Activated naive CD4-positive, alpha-beta T cell treated with anti-CD3 and anti-CD28 coated beads for 36 hours (primary cell): ENCODE measurements at regions not wholly inside any gene's neighbourhood (a gene's known extent, or its start where the extent isn't known, plus 50 kb on each side); places are given as distances from the start of the nearest gene placed in this dataset.

Source experiments
- CTCF ChIA-PET: fragments of 350-600 bp; sonication (Branson Sonifier 250); formaldehyde crosslinking; loops from one replicate; lab custom pipeline; 2021; ENCODE audit warnings: antibody characterized with exemption; lab: Charles Lee
- DNase-seq: peaks from one replicate; pipeline ENCODE4 v3.0.0-alpha.2; 2020
- H3K27ac Mint-ChIP-seq: one replicate; pipeline ENCODE4 v1.8.0; 2021; ENCODE audit warnings: mild to moderate bottlenecking, mixed read lengths
- H3K27me3 Mint-ChIP-seq: one replicate; pipeline ENCODE4 v1.8.0; 2021; ENCODE audit warnings: low read depth, mixed read lengths
- H3K36me3 Mint-ChIP-seq: one replicate; pipeline ENCODE4 v1.8.0; 2021; ENCODE audit warnings: low read depth, mixed read lengths
- H3K4me1 Mint-ChIP-seq: one replicate; pipeline ENCODE4 v1.8.0; 2021; ENCODE audit warnings: low read depth, mixed read lengths
- H3K4me3 Mint-ChIP-seq: one replicate; pipeline ENCODE4 v1.8.0; 2021; ENCODE audit warnings: mild to moderate bottlenecking, moderate library complexity, mixed read lengths
- H3K9me3 Mint-ChIP-seq: one replicate; pipeline ENCODE4 v1.8.0; 2021; ENCODE audit warnings: mixed read lengths
- intact Hi-C: fragments of 100-400 bp; cut with micrococcal nuclease; formaldehyde crosslinking; loops from one replicate; pipeline ENCODE4 v1.15.1; 2023

DNA sequence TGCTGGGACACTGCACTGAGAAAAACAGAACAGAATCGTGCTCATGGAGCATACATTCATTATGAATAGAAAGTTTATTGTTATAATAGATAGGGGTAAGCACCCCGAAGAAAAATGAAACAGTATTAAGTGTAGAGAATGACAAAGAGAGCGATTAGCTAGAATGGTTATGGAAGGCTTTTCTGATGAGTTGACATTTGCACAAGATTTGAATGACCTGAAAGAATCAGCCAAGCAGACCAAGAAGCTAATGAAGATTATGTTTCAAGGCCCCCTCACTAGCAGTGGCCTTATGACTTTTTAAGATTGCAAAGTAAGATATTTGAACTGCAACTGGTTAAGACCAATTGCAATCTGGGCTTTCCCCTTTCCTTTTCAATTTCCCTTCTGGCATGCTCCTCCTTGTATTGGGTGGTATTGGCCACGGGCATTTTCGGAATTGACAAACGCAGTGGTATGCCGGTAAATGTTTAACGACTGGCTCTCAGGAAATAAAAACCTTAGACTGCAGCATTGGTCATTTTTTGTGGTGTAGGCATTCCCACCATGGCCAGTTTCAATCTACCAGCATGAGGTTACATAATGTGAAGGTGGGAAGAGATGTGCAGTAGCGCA is 120.0 kb upstream of the CITED2 start:
- H3K36me3 Mint-ChIP-seq, result peaks cover 2% of the 10 kb centered on the region
- no peaks in the 10 kb centered on the region for H3K9me3 Mint-ChIP-seq
- peaks cover 6% of the 10 kb centered on the region for H3K4me1 Mint-ChIP-seq
- intact Hi-C loops, result no loop called here
- H3K4me3 Mint-ChIP-seq, result no peak overlapping the region
- H3K27ac Mint-ChIP-seq, result no peak overlapping the region
- CTCF ChIA-PET, result no interaction called here
- H3K27me3 Mint-ChIP-seq, result no peaks in the 10 kb centered on the region
- no peak for DNase-seq

DNA sequence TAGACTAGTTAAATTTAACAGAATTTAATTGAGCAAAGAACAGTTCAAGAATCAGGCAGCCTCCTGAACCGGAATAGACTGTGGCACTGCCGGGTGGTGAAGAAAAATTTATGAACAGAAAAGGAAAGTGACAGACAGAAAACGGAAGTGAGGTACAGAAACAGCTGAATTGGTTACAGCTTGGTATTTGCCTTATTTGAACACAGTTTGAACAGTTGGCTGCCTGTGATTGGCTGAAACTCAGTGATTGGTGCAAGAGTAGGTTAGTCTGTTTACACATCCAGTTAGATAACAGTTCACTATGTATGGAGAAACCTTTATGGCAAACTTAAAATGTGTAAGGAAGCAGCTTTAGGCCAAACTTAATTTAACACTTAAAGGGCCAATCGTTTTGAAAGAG is 116.0 kb upstream of the CITED2 start:
- DNase-seq, result peak; percentile 39
- CTCF ChIA-PET, result no interaction called here
- H3K4me1 Mint-ChIP-seq, result peaks cover 6% of the 10 kb centered on the region
- H3K36me3 Mint-ChIP-seq, result peaks cover 2% of the 10 kb centered on the region
- intact Hi-C loops, result no loop called here
- peak overlapping the region; percentile 42 for H3K27ac Mint-ChIP-seq
- no peaks in the 10 kb centered on the region for H3K27me3 Mint-ChIP-seq
- no peak overlapping the region for H3K4me3 Mint-ChIP-seq
- H3K9me3 Mint-ChIP-seq, result no peaks in the 10 kb centered on the region

DNA sequence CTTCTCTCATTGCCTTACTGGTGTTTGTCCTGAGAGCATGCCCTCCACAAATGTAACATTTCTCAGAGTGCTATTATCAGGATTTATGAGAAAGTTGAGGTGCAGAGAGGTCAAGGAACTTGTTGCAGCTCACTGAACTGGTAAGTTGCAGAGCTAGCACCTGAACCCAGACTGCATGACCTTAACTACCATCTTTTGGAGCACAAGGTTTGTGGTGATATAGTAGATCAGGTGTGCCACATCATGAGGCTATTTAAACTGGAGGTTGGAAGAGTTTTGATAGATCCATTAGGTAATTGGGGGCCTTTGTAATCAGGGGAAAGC is 112.0 kb upstream of the CITED2 start:
- CTCF ChIA-PET, result no interaction called here
- Mint-ChIP-seq H3K27ac (no peak overlapping the region), H3K27me3 (no peaks in the 10 kb centered on the region), H3K4me3 (no peak overlapping the region), H3K4me1 (peaks cover 6% of the 10 kb centered on the region), H3K36me3 (peaks cover 2% of the 10 kb centered on the region), H3K9me3 (no peaks in the 10 kb centered on the region)
- no peak for DNase-seq
- intact Hi-C loops, result no loop called here

DNA sequence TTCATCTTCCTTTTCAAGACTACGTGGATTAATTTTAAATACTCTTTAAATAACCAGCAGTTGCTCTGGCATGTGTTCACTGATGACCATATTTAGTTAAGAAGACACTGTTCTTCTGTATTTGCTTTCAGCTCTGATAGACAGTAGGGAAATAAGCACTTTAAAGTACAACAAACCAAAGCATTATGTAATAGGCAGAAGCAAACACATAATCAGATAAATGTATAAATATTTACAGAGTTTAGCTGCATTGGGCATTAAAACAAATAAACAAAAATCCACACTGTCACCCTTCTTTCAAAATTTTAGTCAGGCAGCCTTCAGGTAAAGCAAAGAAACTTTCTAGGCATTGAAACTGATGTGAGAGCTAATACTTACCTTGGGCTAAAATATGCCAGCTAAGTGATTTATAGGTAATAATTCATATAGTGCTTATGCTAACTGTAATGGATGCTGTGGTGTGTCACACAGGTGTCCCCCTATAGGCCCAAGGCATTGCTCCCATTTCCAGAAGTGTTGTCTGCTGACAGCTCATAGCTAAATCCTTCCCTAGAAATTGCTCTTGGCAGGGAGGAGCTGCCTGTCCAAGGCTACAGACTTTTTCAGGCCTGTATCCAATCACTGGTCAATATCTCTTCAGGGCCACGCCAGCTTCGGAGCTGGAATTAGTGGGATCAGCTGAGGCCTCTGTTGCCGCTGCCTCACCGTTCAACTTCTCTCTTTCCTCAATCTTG is 111.5 kb upstream of the CITED2 start:
- no peak overlapping the region for H3K4me3 Mint-ChIP-seq
- no peak overlapping the region for H3K27ac Mint-ChIP-seq
- peaks cover 5% of the 10 kb centered on the region for H3K4me1 Mint-ChIP-seq
- H3K36me3 Mint-ChIP-seq, result peaks cover 2% of the 10 kb centered on the region
- no peaks in the 10 kb centered on the region for H3K9me3 Mint-ChIP-seq
- no peaks in the 10 kb centered on the region for H3K27me3 Mint-ChIP-seq
- DNase-seq, result no peak
- intact Hi-C loops, result no loop called here
- CTCF ChIA-PET, result interaction anchor here (0.7 kb wide), 1 partner anchor 8 kb away, joined by 3 read pairs; no protein-coding TSS in a partner anchor

DNA sequence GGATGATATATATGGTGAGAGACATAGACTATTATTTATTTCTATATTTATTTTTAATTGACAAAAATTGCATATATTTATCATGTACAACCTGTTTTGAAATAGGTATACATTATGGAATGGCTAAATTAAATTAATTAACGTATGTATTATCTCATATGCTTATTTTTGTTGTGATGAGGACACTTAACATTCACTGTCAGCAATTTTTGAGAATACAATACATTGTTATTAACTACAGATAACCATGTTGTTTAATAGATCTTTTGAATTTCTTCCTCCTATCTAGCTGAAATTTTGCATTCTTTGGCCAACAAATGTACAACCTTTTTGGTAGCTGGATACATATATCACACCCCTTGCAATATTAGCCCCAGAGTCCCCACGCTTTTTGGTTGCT is 110.7 kb upstream of the CITED2 start:
- H3K4me3 Mint-ChIP-seq, result no peak overlapping the region
- CTCF ChIA-PET, result no interaction called here
- intact Hi-C loops, result no loop called here
- no peaks in the 10 kb centered on the region for H3K4me1 Mint-ChIP-seq
- DNase-seq, result no peak
- no peaks in the 10 kb centered on the region for H3K36me3 Mint-ChIP-seq
- no peaks in the 10 kb centered on the region for H3K27me3 Mint-ChIP-seq
- no peak overlapping the region for H3K27ac Mint-ChIP-seq
- no peaks in the 10 kb centered on the region for H3K9me3 Mint-ChIP-seq

DNA sequence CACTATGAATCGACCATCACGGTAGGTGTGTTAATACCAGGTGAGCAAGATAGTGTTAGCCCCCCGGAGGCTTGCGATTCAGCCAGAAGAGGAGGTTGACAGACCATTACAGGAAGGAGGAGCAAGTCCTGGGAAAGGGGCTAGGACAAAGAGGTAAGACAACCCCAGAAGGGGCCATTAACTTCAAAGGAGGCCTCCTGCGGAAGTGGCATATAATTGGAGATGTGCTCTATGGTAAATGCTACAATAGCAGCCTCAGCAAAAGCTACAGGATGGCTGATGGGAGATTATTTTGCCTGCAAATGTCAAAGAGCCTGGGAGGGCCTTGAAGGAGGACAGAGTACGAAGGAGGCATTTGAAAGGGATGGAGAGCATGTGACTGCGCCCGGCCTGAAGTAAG is 108.6 kb upstream of the CITED2 start:
- H3K27me3 Mint-ChIP-seq, result no peaks in the 10 kb centered on the region
- CTCF ChIA-PET, result no interaction called here
- intact Hi-C loops, result no loop called here
- H3K4me1 Mint-ChIP-seq, result no peaks in the 10 kb centered on the region
- H3K9me3 Mint-ChIP-seq, result no peaks in the 10 kb centered on the region
- H3K4me3 Mint-ChIP-seq, result no peak overlapping the region
- H3K36me3 Mint-ChIP-seq, result no peaks in the 10 kb centered on the region
- no peak for DNase-seq
- no peak overlapping the region for H3K27ac Mint-ChIP-seq

DNA sequence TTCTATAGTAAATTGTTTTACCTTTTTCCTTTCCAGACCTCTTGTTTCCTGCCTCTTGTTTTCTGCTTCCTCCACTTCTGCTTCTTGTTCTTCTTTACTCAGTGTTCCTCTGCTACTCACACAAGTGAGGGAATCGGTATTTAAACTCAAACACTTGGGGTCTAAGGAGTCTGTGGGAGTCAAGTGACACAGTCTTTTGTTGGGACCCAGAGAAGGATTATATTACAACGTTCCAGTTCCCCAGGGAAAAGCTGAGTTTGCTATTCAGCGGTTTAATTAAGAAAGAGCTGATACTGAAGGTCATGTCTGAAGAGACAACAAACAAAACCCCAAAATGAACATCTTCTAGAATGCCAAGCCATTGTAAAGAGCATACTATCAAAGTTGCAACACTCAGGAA is 107.8 kb upstream of the CITED2 start:
- no peak for DNase-seq
- intact Hi-C loops, result no loop called here
- no peak overlapping the region for H3K4me3 Mint-ChIP-seq
- no peak overlapping the region for H3K27ac Mint-ChIP-seq
- H3K9me3 Mint-ChIP-seq, result no peaks in the 10 kb centered on the region
- H3K27me3 Mint-ChIP-seq, result no peaks in the 10 kb centered on the region
- no peaks in the 10 kb centered on the region for H3K4me1 Mint-ChIP-seq
- no peaks in the 10 kb centered on the region for H3K36me3 Mint-ChIP-seq
- CTCF ChIA-PET, result no interaction called here

DNA sequence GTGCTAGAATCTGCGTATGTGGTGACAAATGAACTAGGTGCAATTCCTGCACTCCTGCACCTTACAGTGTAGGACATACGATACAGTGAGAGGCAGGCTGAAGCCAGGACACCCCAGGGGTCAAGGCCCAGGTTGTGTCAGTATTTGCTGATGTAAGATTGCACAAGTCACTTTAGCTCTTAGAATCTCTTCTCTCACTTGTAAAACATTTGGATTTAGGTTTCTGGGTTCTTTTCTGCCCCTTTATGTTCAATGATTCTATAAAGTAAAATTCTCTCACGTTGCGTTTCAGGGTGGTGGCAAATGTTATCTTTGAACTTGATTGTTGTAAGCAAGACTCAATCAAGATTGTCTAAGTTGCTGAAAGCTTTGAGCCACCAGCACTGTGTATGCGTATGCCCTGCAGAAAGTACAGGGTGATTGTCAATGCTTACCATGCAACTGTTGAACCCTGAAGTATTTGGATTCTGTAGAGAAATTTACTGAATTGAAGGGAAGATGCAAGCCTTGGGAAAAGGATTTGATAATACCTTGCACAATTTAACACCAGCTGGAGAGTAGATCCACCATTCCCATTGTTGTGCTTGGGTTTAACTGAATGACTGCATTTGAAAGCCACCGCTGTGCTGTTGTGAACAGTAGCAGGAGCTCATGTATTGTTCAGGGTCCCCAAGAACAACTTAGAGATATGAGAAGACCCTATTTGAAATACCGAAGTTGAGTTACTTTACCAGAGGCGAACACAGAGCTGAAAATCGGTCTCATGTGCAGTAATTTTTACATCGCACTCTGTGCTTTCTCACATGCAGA is 106.1 kb upstream of the CITED2 start:
- Mint-ChIP-seq H3K9me3 (no peaks in the 10 kb centered on the region), H3K27me3 (no peaks in the 10 kb centered on the region), H3K27ac (no peak overlapping the region), H3K4me1 (no peaks in the 10 kb centered on the region), H3K4me3 (no peak overlapping the region), H3K36me3 (no peaks in the 10 kb centered on the region)
- no peak for DNase-seq
- intact Hi-C loops, result no loop called here
- CTCF ChIA-PET, result interaction anchor here (0.5 kb wide), 1 partner anchor 185 kb away, joined by 3 read pairs; no protein-coding TSS in a partner anchor

DNA sequence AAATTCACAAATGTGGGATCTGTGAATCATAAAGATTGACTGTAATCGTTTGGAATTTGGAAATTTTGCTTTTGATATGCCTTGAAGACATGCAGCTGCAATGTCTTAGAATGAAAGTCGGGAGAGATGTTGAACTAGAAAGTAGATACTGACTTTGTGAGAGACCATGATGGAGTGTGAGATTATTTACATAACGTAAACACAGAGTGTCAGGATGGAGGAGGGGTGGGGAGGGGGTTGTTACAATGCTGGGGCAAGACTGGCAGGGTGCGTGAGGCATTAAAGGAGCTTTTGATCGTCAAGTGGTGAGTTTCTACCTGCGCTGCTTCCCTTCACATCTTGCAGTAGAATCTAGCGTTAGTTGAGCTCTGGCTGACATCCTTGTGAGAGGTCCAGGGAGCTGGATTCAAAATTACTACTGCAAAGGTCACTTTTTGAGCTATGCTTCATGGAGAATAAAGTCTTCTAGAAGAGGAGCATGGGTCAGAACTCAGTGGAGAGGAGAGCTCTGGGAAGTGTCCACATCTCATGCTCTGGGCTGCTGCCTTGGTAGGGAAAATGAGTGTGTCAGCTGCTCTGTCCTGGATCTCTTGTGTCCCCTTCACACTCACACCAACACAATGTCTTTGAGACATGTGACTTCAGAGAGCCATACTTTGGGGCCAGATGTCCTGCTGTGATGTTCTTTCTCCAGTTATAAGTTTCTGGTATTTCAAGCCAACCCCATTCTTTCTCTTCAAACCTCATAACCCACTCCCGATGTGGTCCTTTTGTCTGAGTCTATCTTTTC is 105.2 kb upstream of the CITED2 start:
- H3K27me3 Mint-ChIP-seq, result no peaks in the 10 kb centered on the region
- H3K9me3 Mint-ChIP-seq, result no peaks in the 10 kb centered on the region
- intact Hi-C loops, result no loop called here
- H3K4me1 Mint-ChIP-seq, result no peaks in the 10 kb centered on the region
- CTCF ChIA-PET, result interaction anchor here (0.5 kb wide), 1 partner anchor 186 kb away, joined by 3 read pairs; no protein-coding TSS in a partner anchor
- no peaks in the 10 kb centered on the region for H3K36me3 Mint-ChIP-seq
- H3K27ac Mint-ChIP-seq, result no peak overlapping the region
- no peak for DNase-seq
- H3K4me3 Mint-ChIP-seq, result no peak overlapping the region

DNA sequence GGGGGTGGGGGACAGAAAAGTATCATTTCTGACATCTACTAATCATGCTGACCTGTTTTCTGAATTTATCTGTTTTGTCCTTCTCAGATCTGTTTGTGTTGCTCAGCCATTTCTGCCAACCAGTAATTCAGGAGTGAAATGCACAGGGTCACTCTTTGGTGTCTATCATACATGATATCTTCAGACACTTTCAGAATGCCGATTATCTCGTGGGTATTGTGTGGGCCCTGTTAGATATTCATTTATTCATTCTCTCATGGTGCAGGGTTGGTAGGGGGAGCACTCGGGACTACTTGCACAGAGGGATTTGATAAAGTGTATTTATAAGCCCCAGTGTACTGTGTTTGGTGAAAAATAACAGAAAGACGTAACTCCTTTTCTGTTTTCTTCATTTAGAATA is 101.2 kb upstream of the CITED2 start:
- no peak for DNase-seq
- CTCF ChIA-PET, result no interaction called here
- Mint-ChIP-seq H3K27me3 (no peaks in the 10 kb centered on the region), H3K9me3 (no peaks in the 10 kb centered on the region), H3K4me1 (no peaks in the 10 kb centered on the region), H3K36me3 (no peaks in the 10 kb centered on the region), H3K27ac (no peak overlapping the region), H3K4me3 (no peak overlapping the region)
- intact Hi-C loops, result no loop called here

DNA sequence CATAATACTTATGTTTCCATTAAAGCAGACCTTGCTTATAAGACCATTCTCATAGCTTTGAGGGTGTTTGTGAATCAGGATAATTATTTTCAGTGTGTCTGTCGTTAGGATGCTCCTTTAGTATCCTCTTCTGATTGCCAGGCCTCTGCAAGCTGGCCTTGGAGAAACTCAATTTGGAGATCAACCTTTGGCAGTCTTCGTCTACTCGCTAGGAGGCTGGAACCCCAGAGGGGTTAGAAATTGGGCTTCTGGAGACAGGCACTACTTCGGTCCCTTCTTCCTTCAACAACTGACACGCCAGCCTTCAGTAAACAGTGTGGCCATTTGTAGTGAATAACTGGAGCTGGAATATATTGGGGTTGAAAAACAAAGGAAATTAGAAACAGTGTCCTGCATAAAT is 100.8 kb upstream of the CITED2 start:
- H3K36me3 Mint-ChIP-seq, result no peaks in the 10 kb centered on the region
- no peaks in the 10 kb centered on the region for H3K4me1 Mint-ChIP-seq
- CTCF ChIA-PET, result interaction anchor here (0.7 kb wide), 1 partner anchor 17 kb away, joined by 3 read pairs; no protein-coding TSS in a partner anchor
- no peaks in the 10 kb centered on the region for H3K9me3 Mint-ChIP-seq
- DNase-seq, result no peak
- no peak overlapping the region for H3K27ac Mint-ChIP-seq
- no peaks in the 10 kb centered on the region for H3K27me3 Mint-ChIP-seq
- no peak overlapping the region for H3K4me3 Mint-ChIP-seq
- intact Hi-C loops, result no loop called here
